Neural progenitor cell (in vitro differentiated cells): ENCODE measurements at regions not wholly inside any gene's neighbourhood (a gene's known extent, or its start where the extent isn't known, plus 50 kb on each side); places are given as distances from the start of the nearest gene placed in this dataset.

ENCODE experiments used
- EZH2 ChIP-seq: fragments of 200-600 bp; sonication (generic); IDR thresholded peaks from 2 replicates; pipeline ENCODE4 v1.6.1; 2017; ENCODE audit warnings: antibody characterized with exemption, mild to moderate bottlenecking, moderate library complexity
- EZH2phosphoT487 ChIP-seq: fragments of 200-600 bp; sonication (generic); IDR thresholded peaks from 2 replicates; pipeline ENCODE4 v1.6.1; 2017; ENCODE audit warnings: antibody characterized with exemption
- TF ChIP-seq, protein P1 (sequence below): fragments of 200-600 bp; sonication (generic); IDR thresholded peaks from 2 replicates; pipeline ENCODE4 v1.5.1; 2017; ENCODE audit warnings: antibody characterized with exemption, mild to moderate bottlenecking

DNA sequence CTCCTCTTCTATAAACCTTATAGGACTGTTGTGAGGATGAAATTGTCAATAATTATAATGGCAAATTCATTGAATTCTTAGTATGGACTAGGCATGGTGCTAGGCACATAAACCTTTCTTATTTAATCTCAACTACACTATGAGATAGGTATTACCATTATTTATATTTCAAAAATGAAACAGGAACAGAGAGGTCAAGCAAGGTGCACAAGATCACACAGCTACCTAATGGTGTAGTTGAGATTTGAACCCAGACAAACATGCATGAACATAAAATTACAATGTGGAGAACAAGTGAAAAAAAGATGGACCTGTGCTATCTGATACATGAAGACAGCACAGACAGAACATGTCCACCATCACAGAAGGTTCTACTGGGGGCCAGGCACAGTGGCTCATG is 156.7 kb downstream of the AXIN2 start:
- TF ChIP-seq, protein P1, sequence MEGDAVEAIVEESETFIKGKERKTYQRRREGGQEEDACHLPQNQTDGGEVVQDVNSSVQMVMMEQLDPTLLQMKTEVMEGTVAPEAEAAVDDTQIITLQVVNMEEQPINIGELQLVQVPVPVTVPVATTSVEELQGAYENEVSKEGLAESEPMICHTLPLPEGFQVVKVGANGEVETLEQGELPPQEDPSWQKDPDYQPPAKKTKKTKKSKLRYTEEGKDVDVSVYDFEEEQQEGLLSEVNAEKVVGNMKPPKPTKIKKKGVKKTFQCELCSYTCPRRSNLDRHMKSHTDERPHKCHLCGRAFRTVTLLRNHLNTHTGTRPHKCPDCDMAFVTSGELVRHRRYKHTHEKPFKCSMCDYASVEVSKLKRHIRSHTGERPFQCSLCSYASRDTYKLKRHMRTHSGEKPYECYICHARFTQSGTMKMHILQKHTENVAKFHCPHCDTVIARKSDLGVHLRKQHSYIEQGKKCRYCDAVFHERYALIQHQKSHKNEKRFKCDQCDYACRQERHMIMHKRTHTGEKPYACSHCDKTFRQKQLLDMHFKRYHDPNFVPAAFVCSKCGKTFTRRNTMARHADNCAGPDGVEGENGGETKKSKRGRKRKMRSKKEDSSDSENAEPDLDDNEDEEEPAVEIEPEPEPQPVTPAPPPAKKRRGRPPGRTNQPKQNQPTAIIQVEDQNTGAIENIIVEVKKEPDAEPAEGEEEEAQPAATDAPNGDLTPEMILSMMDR, result no peak
- TF ChIP-seq EZH2phosphoT487, result no peak
- TF ChIP-seq EZH2, result no peak
